ENCODE measurements at regions not wholly inside any gene's neighbourhood (a gene's known extent, or its start where the extent isn't known, plus 50 kb on each side); places are given as distances from the start of the nearest gene placed in this dataset.

GRCh38 chr18:67285583-67285982 is 230.9 kb downstream of the DSEL start:
- H3K27ac Mint-ChIP-seq, result no peak overlapping the region
- 93 to 100% methylated on average over 1 to 2 of the region's 2 CpGs for WGBS, 2 experiments (ENCODE audit: insufficient coverage in 1 of 2, insufficient read length in 1 of 2)

GRCh38 chr18:67282796-67283195 is 233.7 kb downstream of the DSEL start:
- no peak overlapping the region for H3K27ac Mint-ChIP-seq
- Histone ChIP-seq H3K27ac (ENCODE audit: low read depth, low read length) (no peak overlapping the region), H3K4me3 (ENCODE audit: low read length) (no peak overlapping the region), H3K4me1 (ENCODE audit: control insufficient read depth, insufficient read depth, low read length) (peaks cover 7% of the 10 kb centered on the region), H3K9ac (ENCODE audit: extremely low read depth, low read length, poor library complexity, severe bottlenecking) (no peak overlapping the region), H3K27me3 (ENCODE audit: control insufficient read depth, insufficient read depth, low read length, poor library complexity, severe bottlenecking) (no peaks in the 10 kb centered on the region), H3K36me3 (ENCODE audit: control insufficient read depth, insufficient read depth, low read length) (no peaks in the 10 kb centered on the region), H3K9me3 (ENCODE audit: control insufficient read depth, low read length) (no peaks in the 10 kb centered on the region)
- H3K9me3 Mint-ChIP-seq, result no peaks in the 10 kb centered on the region
- H3K36me3 Mint-ChIP-seq (ENCODE audit: low read depth), result no peaks in the 10 kb centered on the region
- no peak overlapping the region for H3K4me3 Mint-ChIP-seq
- no peak for TF ChIP-seq CTCF (conservative IDR thresholded peaks at IDR 0.05)
- H3K4me1 Mint-ChIP-seq, result peaks cover 18% of the 10 kb centered on the region
- H3K27me3 Mint-ChIP-seq (ENCODE audit: insufficient read depth), result no peaks in the 10 kb centered on the region
- no peak for DNase-seq

More at GRCh38 chr18:67285583-67285982, 230.9 kb downstream of the DSEL start:
- Histone ChIP-seq H3K4me1 (ENCODE audit: control insufficient read depth, insufficient read depth, low read length) (no peaks in the 10 kb centered on the region), H3K9ac (ENCODE audit: extremely low read depth, low read length, poor library complexity, severe bottlenecking) (no peak overlapping the region), H3K9me3 (ENCODE audit: control insufficient read depth, low read length) (no peaks in the 10 kb centered on the region), H3K4me3 (ENCODE audit: low read length) (no peak overlapping the region), H3K36me3 (ENCODE audit: control insufficient read depth, insufficient read depth, low read length) (no peaks in the 10 kb centered on the region), H3K27ac (ENCODE audit: low read depth, low read length) (no peak overlapping the region), H3K27me3 (ENCODE audit: control insufficient read depth, insufficient read depth, low read length, poor library complexity, severe bottlenecking) (no peaks in the 10 kb centered on the region)
- Mint-ChIP-seq H3K4me1 (peaks cover 5% of the 10 kb centered on the region), H3K27me3 (ENCODE audit: insufficient read depth) (no peaks in the 10 kb centered on the region), H3K9me3 (no peaks in the 10 kb centered on the region), H3K4me3 (no peak overlapping the region), H3K36me3 (ENCODE audit: low read depth) (no peaks in the 10 kb centered on the region)
- DNase-seq, result no peak
- TF ChIP-seq CTCF (conservative IDR thresholded peaks at IDR 0.05), result no peak

GRCh38 chr18:67281746-67282145 is 234.8 kb downstream of the DSEL start:
- H3K9ac ChIP-seq (ENCODE audit: extremely low read depth, low read length, poor library complexity, severe bottlenecking), result no peak overlapping the region
- Mint-ChIP-seq H3K36me3 (ENCODE audit: low read depth) (no peaks in the 10 kb centered on the region), H3K4me3 (no peak overlapping the region)

More at GRCh38 chr18:67281746-67282145, 234.8 kb downstream of the DSEL start:
- H3K27ac ChIP-seq (ENCODE audit: low read depth, low read length), result no peak overlapping the region
- H3K9me3 ChIP-seq (ENCODE audit: control insufficient read depth, low read length), result no peaks in the 10 kb centered on the region
- H3K27me3 Mint-ChIP-seq (ENCODE audit: insufficient read depth), result no peaks in the 10 kb centered on the region
- peaks cover 25% of the 10 kb centered on the region for H3K4me1 Mint-ChIP-seq
- no peaks in the 10 kb centered on the region for H3K9me3 Mint-ChIP-seq
- H3K36me3 ChIP-seq (ENCODE audit: control insufficient read depth, insufficient read depth, low read length), result no peaks in the 10 kb centered on the region
- H3K27me3 ChIP-seq (ENCODE audit: control insufficient read depth, insufficient read depth, low read length, poor library complexity, severe bottlenecking), result no peaks in the 10 kb centered on the region
- WGBS, 2 experiments (ENCODE audit: insufficient coverage in 1 of 2, insufficient read length in 1 of 2), result 91 to 100% methylated on average over 1 of the region's 1 CpG
- peaks cover 8% of the 10 kb centered on the region for H3K4me1 ChIP-seq (ENCODE audit: control insufficient read depth, insufficient read depth, low read length)
- DNase-seq, result no peak
- H3K4me3 ChIP-seq (ENCODE audit: low read length), result no peak overlapping the region
- TF ChIP-seq CTCF (conservative IDR thresholded peaks at IDR 0.05), result peak; percentile 42
- no peak overlapping the region for H3K27ac Mint-ChIP-seq

Data from endodermal cell (in vitro differentiated cells).